AG04449 (cell line): ENCODE measurements at regions not wholly inside any gene's neighbourhood (a gene's known extent, or its start where the extent isn't known, plus 50 kb on each side); places are given as distances from the start of the nearest gene placed in this dataset.
A peak's percentile ranks its signal among the peaks of the same experiment; 100 is the strongest.

Experiments used
- CTCF ChIA-PET: fragments of 350-600 bp; formaldehyde crosslinking; extraction: SDS; loops from one replicate; lab custom pipeline; 2021; ENCODE audit warnings: antibody characterized with exemption; lab: Yijun Ruan, JAX
- POLR2A ChIA-PET: fragments of 400-600, 350-600 bp; formaldehyde crosslinking; extraction: SDS; loops from one replicate; lab custom pipeline; 2020; ENCODE audit warnings: antibody characterized with exemption, inconsistent platforms; lab: Yijun Ruan, JAX
- DNase-seq: peaks from one replicate; pipeline ENCODE4 v3.0.0-alpha.2; 2010; ENCODE audit warnings: low read depth, low spot score
- H3K4me3 ChIP-seq: 2 replicates; pipeline ENCODE4 v1.5.1; 2011; ENCODE audit warnings: low read depth, mild to moderate bottlenecking, control low read depth, low read length
- CTCF ChIP-seq: IDR thresholded peaks from one replicate; pipeline ENCODE4 v1.5.1; 2011; ENCODE audit warnings: mild to moderate bottlenecking, moderate library complexity, low read length, control low read depth, inconsistent platforms; ENCODE audit not compliant: insufficient read depth; ENCODE audit errors: missing control alignments

- DNase-seq, result no peak
- no peak for TF ChIP-seq CTCF
- H3K4me3 ChIP-seq, result no peak overlapping the region
- ChIA-PET CTCF (no interaction called here), POLR2A (no interaction called here)
Observed at GRCh38 chr11:26149585-26149984, 182.3 kb upstream of the ANO3 start.

- TF ChIP-seq CTCF, result no peak
- CTCF ChIA-PET, result no interaction called here
Observed at GRCh38 chr11:26150031-26150430, 181.9 kb upstream of the ANO3 start.

GRCh38 chr11:26158251-26158650 is 173.7 kb upstream of the ANO3 start:
- CTCF ChIA-PET, result no interaction called here
- no peak overlapping the region for H3K4me3 ChIP-seq
- DNase-seq, result no peak
- TF ChIP-seq CTCF, result no peak
- POLR2A ChIA-PET, result no interaction called here

More at GRCh38 chr11:26150031-26150430, 181.9 kb upstream of the ANO3 start:
- DNase-seq, result no peak
- no peak overlapping the region for H3K4me3 ChIP-seq
- POLR2A ChIA-PET, result no interaction called here

- TF ChIP-seq CTCF, result no peak
- DNase-seq, result no peak
- H3K4me3 ChIP-seq, result no peak overlapping the region
- CTCF ChIA-PET, result no interaction called here
- POLR2A ChIA-PET, result no interaction called here
Observed at GRCh38 chr11:26162291-26162690, 169.6 kb upstream of the ANO3 start.

GRCh38 chr11:26186389-26186788 is 145.5 kb upstream of the ANO3 start:
- no peak overlapping the region for H3K4me3 ChIP-seq
- POLR2A ChIA-PET, result no interaction called here
- no peak for TF ChIP-seq CTCF
- CTCF ChIA-PET, result no interaction called here
- DNase-seq, result no peak

GRCh38 chr11:26187639-26188038 is 144.3 kb upstream of the ANO3 start:
- no peak overlapping the region for H3K4me3 ChIP-seq
- POLR2A ChIA-PET, result no interaction called here
- no peak for TF ChIP-seq CTCF
- DNase-seq, result peak; percentile 71
- CTCF ChIA-PET, result interaction anchor here (1.6 to 2.7 kb wide), 2 partner anchors 31 to 205 kb away, joined by 3 to 8 read pairs; no protein-coding TSS in a partner anchor
